ENCODE measurements at regions not wholly inside any gene's neighbourhood (a gene's known extent, or its start where the extent isn't known, plus 50 kb on each side); places are given as distances from the start of the nearest gene placed in this dataset.
"Not testable (repeated sequence)": the region's sequence is repeated elsewhere in the genome, so short reads cannot be mapped to it uniquely, and the experiment has no call there.

DNA sequence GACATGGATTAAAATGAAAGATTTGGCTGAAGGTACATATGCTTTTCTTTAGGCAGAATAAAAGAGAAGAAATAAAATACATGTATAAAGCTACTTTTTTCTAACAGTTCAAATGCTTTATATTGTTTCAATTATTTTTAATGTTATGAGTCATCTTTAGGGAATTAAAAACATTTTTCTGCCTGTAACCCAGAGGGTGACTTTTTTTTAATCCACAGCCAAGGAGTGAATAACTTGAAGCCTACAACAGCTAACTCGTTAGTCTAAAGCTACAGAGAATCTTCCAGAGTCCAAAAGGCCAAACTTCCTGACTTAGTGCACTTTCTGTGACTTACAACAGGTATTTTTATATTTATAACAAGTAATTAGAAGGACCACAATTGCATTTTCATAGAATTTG, 151.6 kb downstream of the SEC23A start:
- TF ChIP-seq, protein P1, sequence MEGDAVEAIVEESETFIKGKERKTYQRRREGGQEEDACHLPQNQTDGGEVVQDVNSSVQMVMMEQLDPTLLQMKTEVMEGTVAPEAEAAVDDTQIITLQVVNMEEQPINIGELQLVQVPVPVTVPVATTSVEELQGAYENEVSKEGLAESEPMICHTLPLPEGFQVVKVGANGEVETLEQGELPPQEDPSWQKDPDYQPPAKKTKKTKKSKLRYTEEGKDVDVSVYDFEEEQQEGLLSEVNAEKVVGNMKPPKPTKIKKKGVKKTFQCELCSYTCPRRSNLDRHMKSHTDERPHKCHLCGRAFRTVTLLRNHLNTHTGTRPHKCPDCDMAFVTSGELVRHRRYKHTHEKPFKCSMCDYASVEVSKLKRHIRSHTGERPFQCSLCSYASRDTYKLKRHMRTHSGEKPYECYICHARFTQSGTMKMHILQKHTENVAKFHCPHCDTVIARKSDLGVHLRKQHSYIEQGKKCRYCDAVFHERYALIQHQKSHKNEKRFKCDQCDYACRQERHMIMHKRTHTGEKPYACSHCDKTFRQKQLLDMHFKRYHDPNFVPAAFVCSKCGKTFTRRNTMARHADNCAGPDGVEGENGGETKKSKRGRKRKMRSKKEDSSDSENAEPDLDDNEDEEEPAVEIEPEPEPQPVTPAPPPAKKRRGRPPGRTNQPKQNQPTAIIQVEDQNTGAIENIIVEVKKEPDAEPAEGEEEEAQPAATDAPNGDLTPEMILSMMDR (IDR thresholded peaks at IDR 0.05; ENCODE audit: extremely low read depth, missing control alignments) = no peak
- DNase-seq (ENCODE audit: low spot score) = no peak

DNA sequence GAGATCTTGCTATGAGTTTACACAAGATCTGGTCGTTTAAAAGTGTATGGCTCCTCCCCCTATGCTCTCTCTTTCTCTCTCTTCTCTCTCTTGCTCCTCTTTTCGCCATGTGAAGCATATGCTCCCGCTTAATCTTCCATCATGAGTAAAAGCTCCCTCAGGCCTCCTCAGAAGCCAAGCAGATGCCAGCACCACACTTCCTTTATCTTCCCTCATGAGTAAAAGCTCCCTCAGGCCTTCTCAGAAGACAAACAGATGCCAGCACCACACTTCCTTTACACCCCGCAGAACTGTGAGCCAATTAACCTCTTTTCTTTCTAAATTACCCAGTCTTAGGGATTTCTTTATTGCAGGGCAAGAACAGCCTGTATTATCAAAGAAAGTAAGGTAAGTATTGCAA, 152.4 kb downstream of the SEC23A start:
- TF ChIP-seq, protein P1 (IDR thresholded peaks at IDR 0.05; ENCODE audit: extremely low read depth, missing control alignments) = no peak
- no peak for DNase-seq (ENCODE audit: low spot score)

- DNase-seq (ENCODE audit: low spot score) = no peak
- TF ChIP-seq, protein P1 (IDR thresholded peaks at IDR 0.05; ENCODE audit: extremely low read depth, missing control alignments) = no peak
Measured at GRCh38 chr14:38948576-38948975, 154.5 kb downstream of the SEC23A start.

- DNase-seq (ENCODE audit: low spot score) = no peak
- TF ChIP-seq, protein P1 (IDR thresholded peaks at IDR 0.05; ENCODE audit: extremely low read depth, missing control alignments) = no peak
Measured at GRCh38 chr14:38948171-38948570, 154.9 kb downstream of the SEC23A start.

GRCh38 chr14:38947343-38947742, 155.7 kb downstream of the SEC23A start:
- DNase-seq (ENCODE audit: low spot score) = no peak
- TF ChIP-seq, protein P1 (IDR thresholded peaks at IDR 0.05; ENCODE audit: extremely low read depth, missing control alignments) = no peak

GRCh38 chr14:38944691-38945090, 158.3 kb downstream of the SEC23A start:
- DNase-seq (ENCODE audit: low spot score) = no peak
- TF ChIP-seq, protein P1 (IDR thresholded peaks at IDR 0.05; ENCODE audit: extremely low read depth, missing control alignments) = no peak

DNA sequence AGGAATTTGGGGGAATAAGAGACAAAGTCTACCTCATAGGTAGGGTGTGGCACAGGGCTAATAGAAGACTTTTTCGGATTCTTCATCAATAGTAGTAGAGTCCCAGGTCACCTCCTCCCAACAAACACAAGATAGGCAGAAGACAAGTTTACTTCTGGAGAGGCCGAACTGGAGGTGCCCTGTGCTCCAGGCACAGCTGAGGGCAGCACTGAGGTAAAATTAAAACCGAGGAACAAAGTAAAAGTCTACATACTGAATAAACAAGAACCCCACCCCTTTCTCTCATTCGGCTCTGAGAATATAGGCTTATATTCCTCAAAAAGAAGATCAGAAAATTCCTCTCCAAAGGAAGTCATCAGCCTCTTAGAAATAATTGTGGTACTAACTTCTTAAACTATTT, 161.5 kb downstream of the SEC23A start:
- TF ChIP-seq, protein P1 (IDR thresholded peaks at IDR 0.05; ENCODE audit: extremely low read depth, missing control alignments) = no peak
- no peak for DNase-seq (ENCODE audit: low spot score)

DNA sequence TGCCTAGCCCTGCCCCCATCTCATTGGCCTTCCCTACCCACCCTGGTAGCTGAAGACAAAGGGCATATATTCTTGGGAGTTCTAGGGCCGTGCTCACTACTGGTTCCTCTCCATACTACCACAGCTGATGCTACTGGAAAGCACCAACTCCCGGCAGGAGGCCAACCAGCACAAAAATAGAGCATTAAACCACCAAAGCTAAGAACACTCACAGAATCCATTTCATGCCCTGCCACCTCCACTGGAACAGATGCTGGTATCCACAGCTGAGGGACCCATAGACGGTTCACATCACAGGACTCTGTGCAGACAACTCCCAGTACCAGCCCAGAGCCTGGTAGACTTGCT, 170.4 kb downstream of the SEC23A start:
- not testable (repeated sequence) for DNase-seq (ENCODE audit: low spot score)

Data from GM20000 (cell line).